Fibroblast of mammary gland (primary cell): ENCODE measurements at regions not wholly inside any gene's neighbourhood (a gene's known extent, or its start where the extent isn't known, plus 50 kb on each side); places are given as distances from the start of the nearest gene placed in this dataset.
A peak's percentile ranks its signal among the peaks of the same experiment; 100 is the strongest.

Source experiments
- DNase-seq: peaks from one replicate; pipeline ENCODE4 v3.0.0-alpha.2; 2010; ENCODE audit warnings: low read depth
- H3K4me3 ChIP-seq: 2 replicates; pipeline ENCODE4 v1.5.1; 2011; ENCODE audit warnings: low read depth, mild to moderate bottlenecking, low read length, moderate library complexity; ENCODE audit not compliant: control insufficient read depth
- TF ChIP-seq, protein P1 (sequence below): conservative IDR thresholded peaks from 2 replicates; pipeline ENCODE4 v1.5.1; 2011; ENCODE audit warnings: low read depth, low read length, inconsistent platforms; ENCODE audit not compliant: control insufficient read depth, insufficient read depth

- DNase-seq, result no peak
- TF ChIP-seq, protein P1, sequence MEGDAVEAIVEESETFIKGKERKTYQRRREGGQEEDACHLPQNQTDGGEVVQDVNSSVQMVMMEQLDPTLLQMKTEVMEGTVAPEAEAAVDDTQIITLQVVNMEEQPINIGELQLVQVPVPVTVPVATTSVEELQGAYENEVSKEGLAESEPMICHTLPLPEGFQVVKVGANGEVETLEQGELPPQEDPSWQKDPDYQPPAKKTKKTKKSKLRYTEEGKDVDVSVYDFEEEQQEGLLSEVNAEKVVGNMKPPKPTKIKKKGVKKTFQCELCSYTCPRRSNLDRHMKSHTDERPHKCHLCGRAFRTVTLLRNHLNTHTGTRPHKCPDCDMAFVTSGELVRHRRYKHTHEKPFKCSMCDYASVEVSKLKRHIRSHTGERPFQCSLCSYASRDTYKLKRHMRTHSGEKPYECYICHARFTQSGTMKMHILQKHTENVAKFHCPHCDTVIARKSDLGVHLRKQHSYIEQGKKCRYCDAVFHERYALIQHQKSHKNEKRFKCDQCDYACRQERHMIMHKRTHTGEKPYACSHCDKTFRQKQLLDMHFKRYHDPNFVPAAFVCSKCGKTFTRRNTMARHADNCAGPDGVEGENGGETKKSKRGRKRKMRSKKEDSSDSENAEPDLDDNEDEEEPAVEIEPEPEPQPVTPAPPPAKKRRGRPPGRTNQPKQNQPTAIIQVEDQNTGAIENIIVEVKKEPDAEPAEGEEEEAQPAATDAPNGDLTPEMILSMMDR, result no peak
- no peak overlapping the region for H3K4me3 ChIP-seq
These were observed 202.6 kb downstream of the AASDHPPT start for GRCh38 chr11:106280036-106280435.

DNA sequence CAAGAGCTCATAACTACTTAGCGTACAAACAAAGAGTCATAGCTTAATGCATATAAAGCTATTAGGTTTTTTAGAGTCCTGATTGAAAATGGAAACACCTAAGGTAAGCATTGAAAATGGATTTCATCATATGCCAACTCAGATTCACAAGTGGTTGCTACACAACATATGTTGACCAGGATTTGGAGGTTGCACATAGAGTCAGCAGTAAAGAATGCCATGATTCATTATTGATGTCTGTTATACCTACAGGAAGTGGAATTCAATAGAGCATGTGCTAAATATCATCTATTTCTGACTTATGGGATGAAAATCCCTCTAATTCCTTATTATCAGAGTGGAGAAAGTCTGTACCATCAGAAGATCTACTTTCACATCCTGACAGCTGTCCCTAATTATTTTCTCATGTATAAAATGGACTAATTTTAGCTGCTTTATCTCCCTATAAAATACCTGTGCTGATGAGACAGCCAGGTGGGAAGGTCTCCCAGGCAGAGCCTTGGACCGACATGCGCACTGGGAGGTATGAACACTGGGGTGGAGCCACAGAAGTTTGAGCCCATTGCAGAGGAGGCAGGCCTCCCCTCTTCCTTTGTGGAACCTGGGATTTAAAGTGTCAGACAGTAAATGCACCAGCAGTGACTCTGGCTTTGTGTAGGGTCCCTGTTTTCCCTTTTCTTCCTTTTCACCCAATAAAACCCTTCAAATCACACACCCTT, 204.2 kb downstream of the AASDHPPT start:
- DNase-seq, result peak; percentile 89
- H3K4me3 ChIP-seq, result no peak overlapping the region
- TF ChIP-seq, protein P1, result no peak

DNA sequence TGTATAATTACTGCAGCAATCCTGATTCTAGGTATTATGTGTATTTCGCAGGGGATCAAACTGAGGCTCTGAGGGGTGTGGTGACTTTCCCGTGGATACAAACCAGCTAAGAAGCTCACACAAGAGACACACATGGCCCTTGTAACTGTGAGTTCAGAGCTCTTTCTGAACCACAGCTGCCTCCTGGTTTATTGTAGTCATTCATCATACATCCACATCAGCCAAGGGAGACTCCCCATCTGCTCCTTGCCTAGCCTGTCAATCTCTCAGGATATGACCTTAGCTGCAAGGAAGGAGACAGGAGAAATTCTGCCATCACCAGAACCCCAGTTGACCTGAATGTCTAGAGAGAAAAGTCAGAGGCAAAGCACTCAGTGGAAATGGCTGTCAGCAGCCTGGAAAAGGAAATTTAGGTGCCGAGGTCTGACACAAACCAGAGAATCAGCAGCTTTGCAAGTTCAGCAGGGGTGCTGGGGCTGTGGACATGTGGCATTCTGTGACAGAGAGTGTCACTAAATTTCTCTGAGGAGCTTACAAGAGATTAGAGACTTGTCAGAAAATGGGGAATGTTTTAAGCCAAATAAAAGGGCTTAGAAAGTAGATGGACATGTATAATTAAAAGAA, 209.5 kb downstream of the AASDHPPT start:
- TF ChIP-seq, protein P1, result no peak
- DNase-seq, result no peak
- H3K4me3 ChIP-seq, result no peak overlapping the region

DNA sequence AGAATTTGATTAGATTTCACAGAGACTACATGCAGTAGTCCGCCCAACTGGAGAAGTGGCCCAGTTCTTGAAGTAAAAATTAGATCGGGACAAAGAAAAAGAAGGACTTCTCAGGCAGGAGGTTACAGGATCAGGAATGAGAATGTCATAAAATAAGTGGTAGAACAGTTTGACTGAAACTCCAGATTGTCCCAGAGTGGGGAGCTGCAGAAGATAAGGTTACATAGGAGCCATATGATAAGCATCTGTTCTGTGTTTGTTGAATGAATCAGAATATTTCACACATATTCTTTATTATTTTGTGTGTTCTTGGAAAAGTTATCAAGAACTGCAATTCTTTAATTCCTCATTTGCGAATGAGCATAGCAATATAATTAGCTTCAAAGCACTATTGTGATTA, 210.6 kb downstream of the AASDHPPT start:
- no peak overlapping the region for H3K4me3 ChIP-seq
- TF ChIP-seq, protein P1, result no peak
- DNase-seq, result no peak

GRCh38 chr11:106288822-106289387, 211.4 kb downstream of the AASDHPPT start:
- no peak for DNase-seq
- TF ChIP-seq, protein P1, result no peak
- H3K4me3 ChIP-seq, result no peak overlapping the region

GRCh38 chr11:106292526-106292925, 215.1 kb downstream of the AASDHPPT start:
- no peak overlapping the region for H3K4me3 ChIP-seq
- TF ChIP-seq, protein P1, result no peak
- DNase-seq, result no peak
